GM12878 (cell line): ENCODE measurements at regions not wholly inside any gene's neighbourhood (a gene's known extent, or its start where the extent isn't known, plus 50 kb on each side); places are given as distances from the start of the nearest gene placed in this dataset.

ENCODE experiments used
- ATAC-seq: fragments of 200-7000 bp; cut with Tn5 transposase; 3 replicates; pipeline ENCODE4 v1.9.1; 2020; ENCODE audit warnings: mild to moderate bottlenecking, moderate library complexity
- BruUV-seq: library from RNA; stranded (reverse); fragments of 400-500 nt; replicated peaks from 2 replicates; lab custom pipeline; 2021; lab: Mats Ljungman, UMichigan
- CTCF ChIA-PET: fragments of 300-600 bp; sonication (Branson Sonifier 250); formaldehyde crosslinking; extraction: SDS; loops from one replicate; lab custom pipeline; 2021; ENCODE audit warnings: inconsistent platforms; lab: Yijun Ruan, JAX
- POLR2A ChIA-PET: fragments of 350-600 bp; formaldehyde crosslinking; extraction: SDS; loops from one replicate; lab custom pipeline; 2021; ENCODE audit warnings: inconsistent platforms; lab: Charles Lee
- RAD21 ChIA-PET: fragments of 300-600 bp; sonication (Branson Sonifier 250); formaldehyde crosslinking; loops from one replicate; lab custom pipeline; 2023; ENCODE audit warnings: antibody characterized with exemption; ENCODE audit not compliant: unreplicated experiment; lab: Charles Lee
- SMC1A ChIA-PET: fragments of 300-600 bp; sonication (Branson Sonifier 250); formaldehyde crosslinking; loops from one replicate; lab custom pipeline; 2023; ENCODE audit not compliant: unreplicated experiment, uncharacterized antibody; lab: Charles Lee
- DNase-seq: peaks from one replicate; pipeline ENCODE4 v3.0.0-alpha.2; 2011; ENCODE audit warnings: low read depth, low spot score
- FAIRE-seq: peaks from 3 replicates; lab custom pipeline; 2011; peaks lifted over from hg19 to GRCh38; lab: Jason Lieb, UNC
- H2AFZ ChIP-seq: 2 replicates; pipeline ENCODE4 v1.6.0; 2011; ENCODE audit warnings: low read depth, low read length, control low read depth; ENCODE audit not compliant: control insufficient read depth
- H3K27ac ChIP-seq: 2 replicates; pipeline ENCODE4 v1.5.1; 2011; ENCODE audit warnings: control low read depth; ENCODE audit not compliant: control insufficient read depth, insufficient read depth
- H3K27me3 ChIP-seq, 2 experiments: replicated peaks in 1 of 2; 2 replicates each; pipeline versions ENCODE4 v1.6.0 to v1.6.1; 2011; ENCODE audit warnings: low read length in 1 of 2; ENCODE audit not compliant: control insufficient read depth in 2 of 2, insufficient read depth in 2 of 2
- H3K36me3 ChIP-seq, 2 experiments: 2 replicates each; pipeline ENCODE4 v1.5.1; 2011; ENCODE audit warnings: low read length in 1 of 2; ENCODE audit not compliant: control insufficient read depth in 2 of 2, insufficient read depth in 2 of 2
- H3K4me1 ChIP-seq: 2 replicates; pipeline ENCODE4 v1.6.1; 2011; ENCODE audit warnings: mild to moderate bottlenecking, low read length, moderate library complexity, mixed read lengths; ENCODE audit not compliant: control insufficient read depth, insufficient read depth
- H3K4me2 ChIP-seq: 2 replicates; pipeline ENCODE4 v1.6.0; 2011; ENCODE audit warnings: control low read depth; ENCODE audit not compliant: control insufficient read depth, insufficient read depth
- H3K4me3 ChIP-seq: fragments of 200-600 bp; sonication (generic); 2 replicates; pipeline ENCODE4 v1.5.1; 2016
- H3K79me2 ChIP-seq: 2 replicates; pipeline ENCODE4 v1.6.0; 2011; ENCODE audit warnings: low read length; ENCODE audit not compliant: control insufficient read depth, insufficient read depth
- H3K9ac ChIP-seq: 2 replicates; pipeline ENCODE4 v1.8.0; 2011; ENCODE audit warnings: low read length, control low read depth, mixed read lengths; ENCODE audit not compliant: control insufficient read depth, insufficient read depth
- H3K9me3 ChIP-seq: replicated peaks from 3 replicates; pipeline ENCODE4 v1.5.1; 2011; ENCODE audit warnings: mild to moderate bottlenecking, low read length; ENCODE audit not compliant: control insufficient read depth, insufficient read depth
- H4K20me1 ChIP-seq: 2 replicates; pipeline ENCODE4 v1.6.0; 2011; ENCODE audit not compliant: control insufficient read depth, insufficient read depth
- FOXK2 ChIP-seq: fragments of 450-650 bp; IDR thresholded peaks from 2 replicates; pipeline ENCODE4 v1.6.1; 2017; ENCODE audit warnings: mild to moderate bottlenecking, moderate library complexity
- HDGF ChIP-seq: fragments of 450-650 bp; IDR thresholded peaks from 2 replicates; pipeline ENCODE4 v1.6.1; 2016; ENCODE audit warnings: antibody characterized with exemption
- SPI1 ChIP-seq: IDR thresholded peaks from 2 replicates; pipeline ENCODE4 v1.6.1; 2011; ENCODE audit warnings: low read depth, mild to moderate bottlenecking, low read length, moderate library complexity, borderline replicate concordance; ENCODE audit not compliant: insufficient read depth
- TCF7 ChIP-seq: IDR thresholded peaks from 2 replicates; pipeline ENCODE4 v1.6.1; 2014; ENCODE audit warnings: antibody characterized with exemption, borderline replicate concordance
- YBX1 ChIP-seq: fragments of 450-650 bp; IDR thresholded peaks from 2 replicates; pipeline ENCODE4 v1.6.1; 2016; ENCODE audit warnings: antibody characterized with exemption
- ZBTB11 ChIP-seq: fragments of 450-650 bp; formaldehyde crosslinking; IDR thresholded peaks from 2 replicates; pipeline ENCODE4 v1.5.0; 2022; ENCODE audit warnings: mild to moderate bottlenecking, missing genetic modification characterization
- WGBS: methylation state at CpG from one replicate; pipeline ENCODE4 v1.1.6; 2016; ENCODE audit warnings: low lambda C conversion rate; ENCODE audit not compliant: insufficient replicate concordance, insufficient coverage; ENCODE audit errors: missing lambda C conversion rate; 5-methylcytosine and 5-hydroxymethylcytosine counted together
- in situ Hi-C: fragments of 300-500 bp; cut with MboI; formaldehyde crosslinking; loops from 9 replicates; pipeline ENCODE4 v1.14.3; 2018; ENCODE audit warnings: mixed read lengths
- intact Hi-C: fragments of 100-400 bp; cut with micrococcal nuclease; formaldehyde crosslinking; loops from one replicate; pipeline ENCODE4 v1.14.2; 2022; ENCODE audit not compliant: unreplicated experiment
- TF ChIP-seq, protein P1 (sequence below): IDR thresholded peaks from 2 replicates; pipeline ENCODE4 v1.6.1; 2011; ENCODE audit warnings: low read depth, mild to moderate bottlenecking, low read length, moderate library complexity, borderline replicate concordance; ENCODE audit errors: extremely low read depth

GRCh38 chr5:56359809-56360685 is 126.9 kb upstream of the ANKRD55 start:
- Histone ChIP-seq H2AFZ (no peak overlapping the region), H3K27me3 (peaks cover 0 to 3% of the 10 kb centered on the region in 2 experiments; a peak in 1 of 4 replicates), H3K27ac (no peak overlapping the region), H3K4me2 (no peak overlapping the region), H3K9me3 (no peaks in the 10 kb centered on the region), H3K4me1 (no peaks in the 10 kb centered on the region), H3K4me3 (no peak overlapping the region), H3K36me3 (no peaks in the 10 kb centered on the region), H3K79me2 (no peaks in the 10 kb centered on the region), H4K20me1 (no peaks in the 10 kb centered on the region), H3K9ac (no peak overlapping the region)
- WGBS = 47% methylated on average over 7 of the region's 7 CpGs
- ATAC-seq (no peak), FAIRE-seq (no peak), DNase-seq (no peak)
- SMC1A ChIA-PET = interaction anchor here (1.3 kb wide), 1 partner anchor 58 kb away, joined by 3 read pairs; no protein-coding TSS in a partner anchor
- CTCF ChIA-PET = interaction anchor here (1.2 kb wide), 1 partner anchor 529 kb away, joined by 3 read pairs; no protein-coding TSS in a partner anchor
- RAD21 ChIA-PET = interaction anchor here (1.1 kb wide), 1 partner anchor 53 kb away, joined by 3 read pairs; no protein-coding TSS in a partner anchor
- in situ Hi-C loops (no loop called here), intact Hi-C loops (no loop called here)
- POLR2A ChIA-PET = no interaction called here
- BruUV-seq = no TSS peak
- TF ChIP-seq, protein P1, sequence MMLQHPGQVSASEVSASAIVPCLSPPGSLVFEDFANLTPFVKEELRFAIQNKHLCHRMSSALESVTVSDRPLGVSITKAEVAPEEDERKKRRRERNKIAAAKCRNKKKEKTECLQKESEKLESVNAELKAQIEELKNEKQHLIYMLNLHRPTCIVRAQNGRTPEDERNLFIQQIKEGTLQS = no peak
- TF ChIP-seq SPI1 (no peak), YBX1 (no peak), TCF7 (no peak), HDGF (no peak), ZBTB11 (CRISPR knock-in tag) (no peak), FOXK2 (no peak)
